ENCODE measurements at regions not wholly inside any gene's neighbourhood (a gene's known extent, or its start where the extent isn't known, plus 50 kb on each side); places are given as distances from the start of the nearest gene placed in this dataset.

GRCh38 chr18:73461038-73461779 is 593.4 kb upstream of the NETO1 start:
- Mint-ChIP-seq H3K4me3 (no peak overlapping the region), H3K27me3 (no peaks in the 10 kb centered on the region), H3K36me3 (no peaks in the 10 kb centered on the region), H3K27ac (no peak overlapping the region), H3K9me3 (no peaks in the 10 kb centered on the region), H3K4me1 (no peaks in the 10 kb centered on the region)
- DNase-seq (ENCODE audit: low spot score in 2 of 2) (no peak), ATAC-seq (ENCODE audit: low read depth) (no peak)

GRCh38 chr18:73458186-73458964 is 590.6 kb upstream of the NETO1 start:
- Mint-ChIP-seq H3K36me3 (no peaks in the 10 kb centered on the region), H3K4me1 (no peaks in the 10 kb centered on the region), H3K9me3 (no peaks in the 10 kb centered on the region), H3K27ac (no peak overlapping the region), H3K27me3 (no peaks in the 10 kb centered on the region), H3K4me3 (no peak overlapping the region)
- ATAC-seq (ENCODE audit: low read depth) (no peak), DNase-seq (ENCODE audit: low spot score in 2 of 2) (no peak)

- Mint-ChIP-seq H3K27ac (no peak overlapping the region), H3K36me3 (no peaks in the 10 kb centered on the region), H3K9me3 (no peaks in the 10 kb centered on the region), H3K27me3 (no peaks in the 10 kb centered on the region), H3K4me3 (no peak overlapping the region), H3K4me1 (no peaks in the 10 kb centered on the region)
- ATAC-seq (ENCODE audit: low read depth) (no peak), DNase-seq (ENCODE audit: low spot score in 2 of 2) (no peak)
Observed at GRCh38 chr18:73456643-73457042, 588.9 kb upstream of the NETO1 start.

GRCh38 chr18:73452866-73453265 is 585.1 kb upstream of the NETO1 start:
- no peaks in the 10 kb centered on the region for H3K9me3 Mint-ChIP-seq
- H3K27ac Mint-ChIP-seq = no peak overlapping the region
- ATAC-seq (ENCODE audit: low read depth) (no peak), DNase-seq (ENCODE audit: low spot score in 2 of 2) (no peak)
- no peaks in the 10 kb centered on the region for H3K4me1 Mint-ChIP-seq
- H3K4me3 Mint-ChIP-seq = no peak overlapping the region
- no peaks in the 10 kb centered on the region for H3K27me3 Mint-ChIP-seq
- no peaks in the 10 kb centered on the region for H3K36me3 Mint-ChIP-seq

GRCh38 chr18:73446502-73446901 is 578.7 kb upstream of the NETO1 start:
- no peak overlapping the region for H3K27ac Mint-ChIP-seq

GRCh38 chr18:73431620-73432019 is 563.8 kb upstream of the NETO1 start:
- H3K27ac Mint-ChIP-seq = no peak overlapping the region
- no peaks in the 10 kb centered on the region for H3K4me1 Mint-ChIP-seq
- DNase-seq (ENCODE audit: low spot score in 2 of 2) (no peak), ATAC-seq (ENCODE audit: low read depth) (no peak)
- H3K9me3 Mint-ChIP-seq = peaks cover 7% of the 10 kb centered on the region
- H3K27me3 Mint-ChIP-seq = no peaks in the 10 kb centered on the region
- no peaks in the 10 kb centered on the region for H3K36me3 Mint-ChIP-seq
- no peak overlapping the region for H3K4me3 Mint-ChIP-seq

More at GRCh38 chr18:73446502-73446901, 578.7 kb upstream of the NETO1 start:
- Mint-ChIP-seq H3K9me3 (peaks cover 1% of the 10 kb centered on the region), H3K27me3 (no peaks in the 10 kb centered on the region), H3K4me1 (no peaks in the 10 kb centered on the region), H3K4me3 (no peak overlapping the region), H3K36me3 (no peaks in the 10 kb centered on the region)
- ATAC-seq (ENCODE audit: low read depth) (no peak), DNase-seq (ENCODE audit: low spot score in 2 of 2) (no peak)

- no peaks in the 10 kb centered on the region for H3K36me3 Mint-ChIP-seq
- no peaks in the 10 kb centered on the region for H3K4me1 Mint-ChIP-seq
- H3K4me3 Mint-ChIP-seq = no peak overlapping the region
- ATAC-seq (ENCODE audit: low read depth) (no peak), DNase-seq (ENCODE audit: low spot score in 2 of 2) (no peak)
- peaks cover 5% of the 10 kb centered on the region for H3K9me3 Mint-ChIP-seq
- H3K27me3 Mint-ChIP-seq = no peaks in the 10 kb centered on the region
- H3K27ac Mint-ChIP-seq = no peak overlapping the region
Observed at GRCh38 chr18:73421010-73421409, 553.2 kb upstream of the NETO1 start.

GRCh38 chr18:73419531-73419930 is 551.7 kb upstream of the NETO1 start:
- Mint-ChIP-seq H3K27me3 (no peaks in the 10 kb centered on the region), H3K9me3 (peaks cover 5% of the 10 kb centered on the region), H3K4me3 (no peak overlapping the region), H3K4me1 (no peaks in the 10 kb centered on the region), H3K27ac (no peak overlapping the region), H3K36me3 (no peaks in the 10 kb centered on the region)
- no peak for ATAC-seq (ENCODE audit: low read depth)
- no peak for DNase-seq (ENCODE audit: low spot score in 2 of 2)

GRCh38 chr18:73414598-73414997 is 546.8 kb upstream of the NETO1 start:
- no peaks in the 10 kb centered on the region for H3K4me1 Mint-ChIP-seq
- no peak for ATAC-seq (ENCODE audit: low read depth)

GRCh38 chr18:73414069-73414468 is 546.3 kb upstream of the NETO1 start:
- DNase-seq (ENCODE audit: low spot score in 2 of 2) (no peak), ATAC-seq (ENCODE audit: low read depth) (no peak)
- no peak overlapping the region for H3K27ac Mint-ChIP-seq
- no peaks in the 10 kb centered on the region for H3K36me3 Mint-ChIP-seq
- peaks cover 5% of the 10 kb centered on the region for H3K9me3 Mint-ChIP-seq
- no peak overlapping the region for H3K4me3 Mint-ChIP-seq
- no peaks in the 10 kb centered on the region for H3K4me1 Mint-ChIP-seq
- no peaks in the 10 kb centered on the region for H3K27me3 Mint-ChIP-seq

More at GRCh38 chr18:73414598-73414997, 546.8 kb upstream of the NETO1 start:
- Mint-ChIP-seq H3K4me3 (no peak overlapping the region), H3K9me3 (peaks cover 5% of the 10 kb centered on the region), H3K27ac (no peak overlapping the region), H3K36me3 (no peaks in the 10 kb centered on the region), H3K27me3 (no peaks in the 10 kb centered on the region)
- DNase-seq (ENCODE audit: low spot score in 2 of 2) = no peak

- Mint-ChIP-seq H3K4me3 (no peak overlapping the region), H3K36me3 (no peaks in the 10 kb centered on the region), H3K4me1 (no peaks in the 10 kb centered on the region), H3K9me3 (no peaks in the 10 kb centered on the region), H3K27ac (no peak overlapping the region), H3K27me3 (no peaks in the 10 kb centered on the region)
- ATAC-seq (ENCODE audit: low read depth) = no peak
- no peak for DNase-seq (ENCODE audit: low spot score in 2 of 2)
Observed at GRCh38 chr18:73409242-73409641, 541.5 kb upstream of the NETO1 start.

GRCh38 chr18:73408469-73408868 is 540.7 kb upstream of the NETO1 start:
- H3K36me3 Mint-ChIP-seq = no peaks in the 10 kb centered on the region
- ATAC-seq (ENCODE audit: low read depth) = no peak
- H3K4me3 Mint-ChIP-seq = no peak overlapping the region
- H3K27me3 Mint-ChIP-seq = no peaks in the 10 kb centered on the region
- no peaks in the 10 kb centered on the region for H3K9me3 Mint-ChIP-seq
- no peak overlapping the region for H3K27ac Mint-ChIP-seq
- no peak for DNase-seq (ENCODE audit: low spot score in 2 of 2)
- H3K4me1 Mint-ChIP-seq = no peaks in the 10 kb centered on the region

- no peaks in the 10 kb centered on the region for H3K27me3 Mint-ChIP-seq
- ATAC-seq (ENCODE audit: low read depth) = no peak
Observed at GRCh38 chr18:73407506-73407905, 539.7 kb upstream of the NETO1 start.

GRCh38 chr18:73384246-73384645 is 516.5 kb upstream of the NETO1 start:
- no peak overlapping the region for H3K27ac Mint-ChIP-seq
- peaks cover 5% of the 10 kb centered on the region for H3K9me3 Mint-ChIP-seq
- no peak for ATAC-seq (ENCODE audit: low read depth)
- no peaks in the 10 kb centered on the region for H3K36me3 Mint-ChIP-seq
- DNase-seq (ENCODE audit: low spot score in 2 of 2) = no peak
- H3K27me3 Mint-ChIP-seq = no peaks in the 10 kb centered on the region
- no peak overlapping the region for H3K4me3 Mint-ChIP-seq
- H3K4me1 Mint-ChIP-seq = no peaks in the 10 kb centered on the region

More at GRCh38 chr18:73407506-73407905, 539.7 kb upstream of the NETO1 start:
- Mint-ChIP-seq H3K4me3 (no peak overlapping the region), H3K27ac (no peak overlapping the region), H3K9me3 (no peaks in the 10 kb centered on the region), H3K36me3 (no peaks in the 10 kb centered on the region), H3K4me1 (no peaks in the 10 kb centered on the region)
- no peak for DNase-seq (ENCODE audit: low spot score in 2 of 2)

GRCh38 chr18:73381699-73382036 is 513.9 kb upstream of the NETO1 start:
- H3K4me3 Mint-ChIP-seq = no peak overlapping the region
- DNase-seq (ENCODE audit: low spot score in 2 of 2) (no peak), ATAC-seq (ENCODE audit: low read depth) (no peak)
- no peaks in the 10 kb centered on the region for H3K36me3 Mint-ChIP-seq
- no peaks in the 10 kb centered on the region for H3K27me3 Mint-ChIP-seq
- peaks cover 2% of the 10 kb centered on the region for H3K9me3 Mint-ChIP-seq
- no peaks in the 10 kb centered on the region for H3K4me1 Mint-ChIP-seq
- H3K27ac Mint-ChIP-seq = no peak overlapping the region
